ENCODE measurements at regions not wholly inside any gene's neighbourhood (a gene's known extent, or its start where the extent isn't known, plus 50 kb on each side); places are given as distances from the start of the nearest gene placed in this dataset.

- no peak for TF ChIP-seq CTCF (IDR thresholded peaks at IDR 0.05)
- Histone ChIP-seq H3K4me3 (no peak overlapping the region), H3K4me1 (no peaks in the 10 kb centered on the region), H3K36me3 (no peaks in the 10 kb centered on the region), H3K27me3 (no peaks in the 10 kb centered on the region), H3K27ac (no peak overlapping the region), H3K9me3 (no peaks in the 10 kb centered on the region)
- ATAC-seq, result no peak
- no peak for DNase-seq
- intact Hi-C loops (cut with DNase I), result no loop called here
These were observed 257.4 kb upstream of the DDI1 start for GRCh38 chr11:103779054-103779453.

- H3K4me3 ChIP-seq, result no peak overlapping the region
- intact Hi-C loops (cut with DNase I), result no loop called here
- no peaks in the 10 kb centered on the region for H3K4me1 ChIP-seq
- TF ChIP-seq CTCF (IDR thresholded peaks at IDR 0.05), result no peak
- no peak overlapping the region for H3K27ac ChIP-seq
- DNase-seq (peak in 1 of 4 donors; percentile 28), ATAC-seq (no peak)
- H3K36me3 ChIP-seq, result no peaks in the 10 kb centered on the region
- peaks cover 0 to 8% of the 10 kb centered on the region in 2 donors for H3K9me3 ChIP-seq
- H3K27me3 ChIP-seq, result no peaks in the 10 kb centered on the region
These were observed 246.5 kb upstream of the DDI1 start for GRCh38 chr11:103789952-103790351.

GRCh38 chr11:103792981-103793468 is 243.4 kb upstream of the DDI1 start:
- Histone ChIP-seq H3K36me3 (no peaks in the 10 kb centered on the region), H3K9me3 (peaks cover 0 to 5% of the 10 kb centered on the region in 2 donors), H3K27ac (no peak overlapping the region), H3K27me3 (no peaks in the 10 kb centered on the region), H3K4me1 (no peaks in the 10 kb centered on the region), H3K4me3 (no peak overlapping the region)
- DNase-seq (no peak), ATAC-seq (peak; percentile 37)
- TF ChIP-seq CTCF (IDR thresholded peaks at IDR 0.05), result no peak
- intact Hi-C loops (cut with DNase I), result no loop called here

- TF ChIP-seq CTCF (IDR thresholded peaks at IDR 0.05), result no peak
- intact Hi-C loops (cut with DNase I), result no loop called here
- H3K4me1 ChIP-seq, result no peaks in the 10 kb centered on the region
- H3K27me3 ChIP-seq, result no peaks in the 10 kb centered on the region
- ATAC-seq, result peak; percentile 24
- H3K36me3 ChIP-seq, result no peaks in the 10 kb centered on the region
- H3K4me3 ChIP-seq, result no peak overlapping the region
- H3K9me3 ChIP-seq, result peaks cover 0 to 5% of the 10 kb centered on the region in 2 donors
- no peak overlapping the region for H3K27ac ChIP-seq
- DNase-seq, result no peak
These were observed 242.2 kb upstream of the DDI1 start for GRCh38 chr11:103794262-103794661.

GRCh38 chr11:103798026-103798425 is 238.4 kb upstream of the DDI1 start:
- Histone ChIP-seq H3K4me3 (no peak overlapping the region), H3K27me3 (no peaks in the 10 kb centered on the region), H3K27ac (no peak overlapping the region), H3K4me1 (no peaks in the 10 kb centered on the region), H3K9me3 (no peaks in the 10 kb centered on the region), H3K36me3 (no peaks in the 10 kb centered on the region)
- ATAC-seq (peak; percentile 47), DNase-seq (no peak)
- intact Hi-C loops (cut with DNase I), result no loop called here
- TF ChIP-seq CTCF (IDR thresholded peaks at IDR 0.05), result no peak
